GM18508 (cell line): ENCODE measurements at regions not wholly inside any gene's neighbourhood (a gene's known extent, or its start where the extent isn't known, plus 50 kb on each side); places are given as distances from the start of the nearest gene placed in this dataset.

Source experiments
- ATAC-seq: cut with Tn5 transposase; IDR thresholded peaks from one replicate; pipeline ENCODE4 v1.9.1; 2021; ENCODE audit warnings: moderate number of reproducible peaks; ENCODE audit not compliant: insufficient read depth, unreplicated experiment

DNA sequence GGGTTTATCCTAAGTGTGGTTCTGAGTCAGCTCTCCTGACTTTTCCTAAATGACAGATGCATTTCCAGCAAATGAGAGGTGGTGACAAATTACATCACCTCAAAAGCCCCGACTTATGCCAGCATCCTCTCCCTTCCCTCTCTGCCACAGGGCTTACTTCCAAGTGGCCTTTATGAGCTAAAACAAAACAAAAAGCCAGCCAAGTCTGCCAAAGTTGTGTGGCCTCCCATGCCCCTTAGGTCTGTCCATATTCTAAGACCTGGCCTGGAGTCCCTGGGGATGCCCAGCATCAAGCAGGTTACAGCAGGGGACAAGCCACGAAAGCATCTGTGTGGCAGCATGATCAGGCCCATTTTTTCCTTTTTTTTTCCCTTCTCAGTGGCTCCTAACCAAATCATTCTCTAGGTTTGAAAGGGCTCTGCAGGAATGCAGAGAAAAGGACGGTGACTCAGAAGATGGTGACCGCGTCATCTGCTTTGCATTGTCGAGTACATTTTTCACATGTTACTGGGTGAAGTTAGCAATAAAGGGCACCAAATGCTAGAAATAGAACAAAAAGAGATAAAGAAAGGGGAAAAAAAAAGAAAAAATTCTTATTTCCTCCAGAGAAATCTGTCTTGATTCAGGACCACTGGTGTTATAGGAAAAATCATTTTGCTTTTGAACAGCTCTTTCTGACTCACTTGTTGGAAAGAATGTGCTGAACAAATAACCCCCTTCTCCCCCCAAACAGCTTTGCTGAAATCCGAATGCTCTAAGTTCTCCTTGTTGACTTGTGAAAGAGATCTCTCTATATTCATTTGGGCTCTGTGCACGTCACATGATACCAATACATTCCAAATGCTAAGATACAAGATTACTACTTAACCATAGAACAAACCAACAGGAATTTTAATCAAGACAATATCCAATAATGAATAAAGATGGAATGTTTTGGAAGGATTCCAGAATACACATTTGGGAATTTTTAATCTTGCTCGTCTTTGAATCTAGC is 178.7 kb downstream of the EN1 start:
- ATAC-seq: no peak

DNA sequence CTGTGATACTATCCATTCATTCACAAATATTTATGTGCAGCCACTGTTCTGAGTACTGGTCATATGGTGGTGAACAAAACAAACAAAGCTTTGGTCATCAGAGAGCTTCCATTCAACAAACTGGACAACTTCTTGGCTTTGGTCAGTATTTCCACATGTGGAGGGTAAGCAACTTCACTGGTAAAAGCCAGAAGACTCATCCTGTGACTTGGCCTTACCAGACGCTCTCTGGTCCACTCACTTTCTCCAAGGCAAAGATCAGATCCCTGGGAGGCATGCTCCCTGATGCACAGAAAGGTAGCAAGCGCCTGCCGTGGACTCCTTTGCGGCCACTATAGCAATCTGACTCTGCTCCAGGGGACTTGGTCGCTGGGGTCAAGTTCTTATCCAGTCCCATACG is 179.5 kb downstream of the EN1 start:
- ATAC-seq: no peak

DNA sequence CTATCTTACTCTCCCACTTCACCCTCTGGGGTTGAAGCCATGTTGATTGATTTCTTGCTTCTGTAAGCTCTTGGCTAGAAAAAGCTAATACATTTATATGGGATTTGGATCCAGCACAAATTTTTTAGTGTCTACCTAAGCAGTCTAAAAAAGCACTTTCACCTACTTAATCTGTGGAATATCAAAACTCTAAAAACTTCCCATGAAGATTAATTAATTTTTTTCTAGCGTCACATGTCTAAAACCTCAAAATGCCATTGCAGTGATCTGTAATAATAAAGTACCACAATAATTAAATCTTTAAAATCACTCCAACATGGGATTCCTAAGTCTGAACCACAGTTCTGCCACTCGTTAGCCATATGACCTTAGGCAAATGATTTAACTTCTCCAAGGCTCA is 180.1 kb downstream of the EN1 start:
- ATAC-seq: no peak

DNA sequence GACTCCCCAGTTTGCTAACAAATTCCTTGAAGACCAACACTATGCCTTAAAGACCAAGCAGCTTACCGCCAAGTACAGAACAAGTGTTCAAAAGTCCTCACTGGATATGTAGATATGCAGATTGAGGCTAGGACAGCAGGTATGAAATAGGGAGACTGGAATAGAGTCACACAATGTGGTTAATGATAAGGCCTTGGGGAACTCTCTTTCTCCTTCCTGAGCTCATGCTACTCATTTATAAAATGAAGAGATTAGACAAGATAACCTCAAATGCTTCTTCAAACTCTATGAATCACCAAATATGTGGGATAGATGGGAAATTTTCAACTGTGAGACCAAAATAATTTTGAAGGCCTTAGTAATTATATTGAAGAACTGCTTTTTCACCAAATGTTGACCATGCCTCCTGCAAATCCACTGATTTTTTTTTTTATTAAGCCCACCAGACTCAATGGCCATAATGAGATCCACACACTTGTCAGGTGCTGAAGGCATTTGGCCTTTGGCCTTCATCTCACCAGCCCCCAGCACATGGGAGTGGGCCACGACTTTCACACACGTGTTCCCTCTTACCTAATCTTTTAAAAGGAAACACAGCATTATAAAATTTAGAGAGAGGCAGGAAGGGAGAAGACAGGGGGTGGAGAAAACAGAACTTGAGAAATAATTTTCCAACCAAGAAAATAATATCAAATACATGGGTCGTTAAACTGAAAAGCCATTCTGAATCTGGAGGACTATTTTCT is 181.5 kb downstream of the EN1 start:
- no peak for ATAC-seq

DNA sequence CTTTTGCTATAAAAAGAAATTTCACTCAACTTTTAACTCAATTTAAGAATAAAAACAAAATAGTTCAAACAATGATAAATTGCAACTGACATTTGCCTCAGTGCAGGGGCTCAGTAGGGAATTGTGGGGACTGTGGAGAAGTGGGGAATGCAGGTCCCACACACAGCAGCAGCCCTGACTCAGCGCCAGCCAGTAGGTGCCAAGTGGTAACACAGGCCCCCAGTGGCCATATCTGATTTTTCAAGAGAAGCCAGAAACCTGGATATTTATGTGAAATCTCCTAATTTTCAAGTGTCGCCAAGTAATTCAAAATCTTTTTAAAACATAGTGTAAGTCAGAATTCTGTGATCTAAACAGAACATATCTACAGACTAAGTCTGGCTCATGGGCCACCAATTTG is 186.3 kb downstream of the EN1 start:
- ATAC-seq: no peak

DNA sequence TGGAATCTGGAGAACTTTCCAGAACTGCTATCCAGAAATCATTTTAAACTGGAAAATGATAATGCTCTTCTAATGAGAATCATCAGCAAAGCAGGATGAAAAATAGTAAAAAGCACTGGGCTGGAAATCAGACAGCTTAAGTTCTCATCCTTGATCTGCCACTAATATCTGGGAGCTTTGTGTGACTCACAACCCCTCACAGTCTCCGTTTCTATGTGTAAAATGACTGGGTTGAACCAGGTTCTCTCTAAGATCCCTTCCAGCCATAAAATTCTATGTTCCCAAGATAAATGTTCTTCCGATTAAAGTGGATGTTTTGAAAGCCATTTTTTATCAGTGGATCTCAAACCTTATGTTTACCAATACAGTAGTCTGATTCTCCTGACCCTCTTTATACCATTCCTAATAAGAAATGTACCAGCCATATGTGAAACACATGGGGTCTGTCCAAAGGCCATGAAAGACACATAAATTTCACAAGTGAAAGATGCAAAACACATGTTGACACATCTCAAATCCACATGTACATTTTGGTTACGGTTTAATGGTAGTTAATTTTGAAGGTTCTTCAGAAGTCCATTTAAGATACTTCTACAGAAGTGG is 188.8 kb downstream of the EN1 start:
- ATAC-seq: no peak

DNA sequence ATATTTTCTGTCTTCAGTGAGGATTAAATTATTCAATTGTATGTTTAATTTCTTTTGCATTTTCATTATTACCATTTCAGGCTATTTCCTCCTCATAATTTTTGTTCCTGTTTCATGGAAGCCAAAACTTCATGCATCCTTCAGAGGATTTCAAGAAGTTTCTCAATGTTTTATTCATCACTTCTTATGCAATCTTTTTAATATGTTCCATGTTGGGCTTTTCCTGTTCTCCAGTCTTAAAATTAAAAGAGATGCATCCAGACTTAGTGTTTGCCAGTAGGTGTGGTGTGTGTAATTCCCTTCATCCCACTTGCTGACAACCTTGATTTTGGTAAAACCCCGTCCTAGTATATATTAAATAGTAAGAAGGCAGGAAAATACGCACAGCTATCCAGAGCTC is 190.0 kb downstream of the EN1 start:
- no peak for ATAC-seq

DNA sequence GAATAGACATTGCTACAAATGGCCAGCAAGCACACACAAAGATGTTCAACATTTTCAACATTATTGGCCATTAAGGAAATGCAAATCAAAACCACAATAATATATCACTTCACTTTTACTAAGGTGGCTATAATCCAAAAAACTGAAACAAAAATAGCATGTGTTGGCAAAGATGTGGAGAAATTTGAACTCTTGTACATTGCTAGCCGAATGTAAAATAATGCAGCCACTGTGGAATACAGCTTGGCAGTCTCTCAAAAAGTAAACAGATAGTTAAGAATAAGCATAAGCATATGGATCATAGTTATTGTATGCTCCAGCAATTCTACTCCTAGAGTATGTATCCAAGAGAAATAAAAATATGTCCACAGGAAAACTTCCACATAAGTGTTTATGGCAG is 192.5 kb downstream of the EN1 start:
- ATAC-seq: no peak

DNA sequence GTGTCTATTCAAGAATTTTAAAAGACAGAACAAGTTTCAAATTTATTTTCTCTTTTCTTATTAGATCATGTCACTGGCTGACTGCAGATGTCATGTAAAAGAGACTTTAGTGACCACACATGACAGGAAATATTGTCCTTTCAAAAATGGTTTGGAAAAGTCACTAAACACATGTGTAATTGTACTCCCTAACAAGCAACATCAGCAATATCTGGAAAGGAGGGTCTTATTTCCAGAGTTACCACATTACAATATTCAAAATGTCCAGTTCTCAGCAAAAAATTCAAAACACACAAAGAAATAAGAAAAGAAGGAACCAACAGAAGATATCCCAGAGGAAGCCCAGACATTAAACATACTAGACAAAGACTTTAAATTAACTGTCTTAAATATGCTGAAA is 197.1 kb downstream of the EN1 start:
- no peak for ATAC-seq

DNA sequence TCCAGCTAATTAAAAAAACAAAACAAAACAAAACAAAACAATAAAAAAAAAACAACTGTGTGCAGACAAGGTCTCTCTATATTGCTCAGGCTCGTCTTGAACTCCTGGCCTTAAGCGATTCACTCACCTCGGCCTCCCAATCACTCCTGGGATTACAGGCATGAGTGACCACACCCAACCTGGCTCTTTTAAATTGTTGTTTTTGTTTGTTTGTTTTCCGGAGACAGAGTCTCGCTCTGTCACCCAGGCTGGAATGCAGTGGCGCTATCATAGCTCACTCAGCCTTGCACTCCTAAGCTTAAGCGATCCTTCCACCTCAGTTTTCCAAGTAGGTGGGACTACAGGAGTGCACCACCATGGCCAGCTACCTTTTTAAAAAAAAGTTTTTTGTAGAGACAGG is 201.6 kb downstream of the EN1 start:
- ATAC-seq: no peak

DNA sequence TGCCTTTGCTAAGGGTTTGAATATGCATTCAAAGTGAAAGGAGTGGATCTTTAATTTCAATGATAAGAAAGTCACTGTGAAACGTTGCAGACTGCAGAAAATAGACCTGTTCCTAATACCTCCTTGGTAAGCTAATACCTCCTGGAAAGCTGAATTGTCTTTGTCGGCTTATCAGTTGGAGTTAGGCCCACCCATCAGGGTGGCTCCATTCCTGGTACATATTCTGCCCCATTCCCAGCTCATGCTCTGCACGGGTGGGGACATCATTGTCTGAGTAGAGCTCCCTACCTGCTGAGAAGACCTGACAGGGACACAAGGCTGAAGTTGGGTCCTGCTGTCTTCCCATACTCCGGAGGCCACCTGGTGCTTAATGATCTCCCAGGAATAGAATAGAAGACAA is 203.3 kb downstream of the EN1 start:
- no peak for ATAC-seq

DNA sequence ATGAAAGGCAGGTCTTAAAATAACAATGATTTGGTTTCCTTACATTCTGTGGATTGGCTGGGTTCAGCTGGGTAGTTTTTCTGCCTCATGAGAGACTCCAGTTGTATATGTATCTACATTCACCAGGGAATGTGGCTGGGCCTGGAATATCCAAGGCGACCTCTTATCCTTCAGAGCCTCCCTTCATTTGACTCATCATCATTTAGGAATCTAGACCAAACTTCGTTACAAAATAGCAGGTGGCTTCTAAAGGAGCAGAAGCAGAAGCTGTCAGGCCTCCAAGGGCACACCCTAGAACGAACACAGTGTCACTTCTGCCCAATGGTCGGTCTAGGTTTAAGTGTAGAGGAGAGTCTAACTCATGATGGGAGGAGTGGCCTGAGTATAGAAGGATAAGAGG is 204.2 kb downstream of the EN1 start:
- ATAC-seq: no peak

DNA sequence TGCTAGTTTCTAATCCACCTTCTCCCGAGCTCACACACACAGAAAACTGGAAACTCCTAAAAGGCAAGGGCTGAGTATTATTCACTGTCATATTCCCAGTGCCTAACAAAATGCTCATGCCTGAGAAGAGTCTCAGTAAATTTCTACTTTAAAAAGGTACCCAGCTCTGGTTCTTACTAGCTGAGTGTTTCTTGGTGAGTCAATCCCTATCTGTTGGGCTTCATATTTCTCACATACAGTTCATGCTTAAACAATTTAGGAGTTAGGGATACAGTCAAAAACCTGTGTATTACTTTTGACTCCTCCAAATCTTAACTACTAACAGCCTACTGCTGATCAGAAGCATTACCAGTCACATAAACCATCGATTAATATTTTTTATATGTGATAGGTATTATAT is 204.9 kb downstream of the EN1 start:
- ATAC-seq: no peak

DNA sequence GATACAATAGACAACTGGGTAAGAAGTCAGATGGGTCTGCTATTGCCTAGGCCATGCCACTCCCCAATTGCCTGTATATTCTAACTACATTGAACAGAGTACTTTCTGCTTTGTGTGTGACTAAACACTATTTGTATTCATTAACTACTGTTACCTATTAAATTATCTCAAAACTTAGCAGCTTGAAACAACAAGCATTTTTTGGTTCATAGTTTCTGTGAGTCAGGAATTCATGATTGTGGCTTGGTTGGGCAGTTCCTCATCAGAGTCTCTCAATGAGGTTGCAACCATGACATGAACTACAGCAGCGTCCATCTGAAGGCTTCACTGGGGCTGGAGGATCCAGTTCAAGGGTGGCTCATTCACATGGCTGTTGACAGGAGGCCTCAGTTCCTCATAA is 205.7 kb downstream of the EN1 start:
- ATAC-seq: no peak

DNA sequence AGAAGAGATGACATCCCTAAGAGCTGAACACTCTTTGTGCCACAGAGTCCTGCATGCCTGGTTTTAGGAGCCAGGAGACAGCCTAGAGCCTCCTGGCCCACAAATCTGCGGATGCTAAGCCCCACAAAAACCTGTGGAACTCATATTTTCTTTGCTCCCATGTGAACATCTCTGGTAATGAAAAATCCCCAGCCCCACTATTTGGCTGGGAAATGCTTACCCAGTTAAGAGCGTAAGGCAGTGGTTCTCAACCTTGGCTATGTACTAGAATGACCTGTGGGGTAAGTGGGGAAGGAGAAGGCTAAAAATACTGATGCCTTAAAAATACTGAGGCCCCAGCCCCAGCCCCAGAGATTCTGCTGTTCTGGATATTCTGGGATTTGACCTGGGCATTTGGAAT is 208.1 kb downstream of the EN1 start:
- ATAC-seq: no peak

DNA sequence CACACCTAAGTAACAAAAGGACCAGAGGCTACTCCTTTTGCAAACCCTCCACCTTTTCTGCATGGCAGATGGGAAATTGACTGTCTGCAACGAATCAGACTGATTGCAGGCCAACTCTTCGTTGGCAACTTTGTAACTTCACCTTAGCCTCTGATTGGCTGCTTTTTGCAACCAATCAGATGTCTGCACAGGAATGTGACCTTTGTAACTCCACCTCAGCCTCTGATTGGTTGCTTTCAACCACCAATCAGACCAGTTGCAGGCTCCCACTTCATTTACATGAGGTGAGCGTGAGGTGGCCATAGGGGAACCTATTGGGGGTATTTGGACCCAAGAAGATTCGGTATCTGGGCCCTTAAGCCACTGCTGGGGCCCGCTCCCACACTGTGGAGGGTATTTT is 209.0 kb downstream of the EN1 start:
- ATAC-seq: no peak

DNA sequence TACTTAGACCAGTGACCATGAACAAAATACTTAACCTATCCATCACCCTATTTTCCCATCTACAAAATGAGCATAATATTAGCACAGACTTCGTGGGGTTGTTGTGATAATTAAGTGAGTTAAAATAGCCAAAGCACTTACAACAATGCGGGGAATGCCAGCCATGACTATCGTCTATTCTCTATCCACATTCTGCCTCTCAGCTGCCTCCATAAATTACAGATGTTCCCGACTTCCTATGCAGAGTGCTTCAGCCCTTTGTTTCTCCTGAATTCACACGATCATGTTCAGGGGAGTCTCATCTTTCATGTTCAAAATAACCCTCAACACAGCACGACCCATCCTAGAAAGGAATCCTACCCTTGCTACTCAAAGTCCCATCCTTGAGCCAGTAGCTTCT is 211.6 kb downstream of the EN1 start:
- ATAC-seq: no peak

DNA sequence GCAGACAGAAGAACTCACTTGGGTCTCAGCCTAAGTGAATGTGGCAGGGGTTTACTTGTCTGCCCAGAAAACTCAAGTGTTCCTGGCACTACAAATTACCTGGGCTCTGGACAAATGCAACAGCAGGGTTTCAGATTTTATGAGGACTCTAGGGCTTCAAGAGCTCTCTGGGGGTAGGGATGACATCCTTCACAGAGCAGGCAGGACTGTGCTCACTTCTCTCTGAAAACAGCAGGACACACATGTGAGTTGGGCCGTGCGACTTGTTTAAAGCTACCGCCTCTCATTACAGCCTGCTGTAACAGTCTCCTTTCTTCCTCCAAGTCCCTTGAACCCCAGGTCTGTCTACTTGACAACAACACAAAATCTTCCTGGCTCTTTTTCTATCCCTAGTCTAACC is 212.6 kb downstream of the EN1 start:
- no peak for ATAC-seq

DNA sequence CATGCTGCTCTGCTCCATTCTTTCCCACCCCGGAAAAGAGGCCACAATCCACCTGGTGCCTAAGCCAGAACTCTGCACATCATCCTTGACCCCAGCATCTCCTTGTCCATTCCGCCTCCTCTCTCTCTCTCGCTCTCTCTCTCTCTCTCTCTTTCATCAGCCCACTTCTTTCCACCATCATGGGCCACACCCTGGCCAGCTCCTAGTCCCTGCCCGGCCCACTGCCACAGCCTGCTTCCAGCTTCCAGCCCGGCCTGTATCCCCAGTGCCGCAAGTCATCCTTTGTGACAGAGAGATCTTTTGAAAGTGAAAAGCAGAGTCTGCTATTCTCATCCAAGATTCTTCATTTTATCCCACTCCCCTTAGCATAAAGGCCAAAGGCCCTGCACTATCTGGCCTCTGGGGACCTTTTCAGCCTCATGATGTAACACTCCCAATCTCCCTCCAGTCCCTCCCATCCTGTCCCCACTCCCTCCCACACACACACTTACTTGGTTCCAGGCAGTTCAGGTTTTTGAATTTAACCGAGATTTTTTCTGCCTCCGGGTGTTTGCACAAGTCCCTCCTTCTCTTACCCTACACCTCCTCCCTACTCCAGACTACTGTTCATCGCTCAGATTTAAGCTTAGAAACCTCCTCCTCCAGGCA is 214.0 kb downstream of the EN1 start:
- no peak for ATAC-seq

DNA sequence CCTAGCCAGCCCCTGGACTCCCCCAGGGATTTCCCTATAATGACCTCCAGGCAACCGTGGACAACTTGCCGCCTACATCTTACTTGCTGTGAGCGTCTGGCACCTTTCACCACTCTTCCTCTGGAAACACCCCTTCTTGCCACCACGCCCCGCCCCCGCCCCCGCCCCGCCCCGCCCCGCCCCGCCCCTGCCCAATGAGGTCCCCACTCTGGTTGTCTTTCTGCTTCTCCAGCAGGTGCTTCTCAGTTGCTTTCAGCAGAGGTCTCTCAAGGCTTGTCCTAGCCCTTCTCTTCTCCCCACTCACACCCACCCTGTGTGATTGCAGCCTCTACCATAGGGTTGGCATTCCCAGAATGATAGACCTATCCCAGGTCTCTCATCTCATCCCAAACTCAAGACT is 214.5 kb downstream of the EN1 start:
- no peak for ATAC-seq

DNA sequence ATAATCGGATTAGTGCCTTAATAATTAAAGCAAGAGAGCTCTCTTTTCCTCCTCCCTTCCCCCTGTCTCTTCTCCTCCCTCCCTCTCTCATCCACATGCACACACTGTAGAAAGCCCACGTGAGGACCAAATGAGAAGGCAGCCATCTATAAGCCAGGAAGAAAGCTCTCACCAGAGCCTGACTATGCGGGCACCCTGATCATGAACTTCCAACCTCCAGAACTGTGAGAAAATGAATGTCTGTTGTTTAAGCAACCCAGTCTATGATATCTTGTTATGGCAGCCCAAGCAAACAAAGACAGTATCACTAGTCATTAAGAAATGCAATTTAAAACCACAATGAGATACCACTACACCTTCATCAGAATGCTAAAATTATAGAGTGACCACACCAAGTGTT is 220.3 kb downstream of the EN1 start:
- no peak for ATAC-seq
